HFFc6 (cell line): ENCODE measurements at regions not wholly inside any gene's neighbourhood (a gene's known extent, or its start where the extent isn't known, plus 50 kb on each side); places are given as distances from the start of the nearest gene placed in this dataset.

ENCODE experiments used
- DNase-seq: peaks from one replicate; pipeline ENCODE4 v3.0.0-alpha.2; 2018
- H3K27ac Mint-ChIP-seq: 2 replicates; pipeline ENCODE4 v1.8.0; 2020; ENCODE audit warnings: mild to moderate bottlenecking, mixed read lengths
- H3K27me3 Mint-ChIP-seq: 2 replicates; pipeline ENCODE4 v1.8.0; 2021; ENCODE audit warnings: mild to moderate bottlenecking, moderate library complexity, mixed read lengths; ENCODE audit not compliant: insufficient read depth
- H3K36me3 Mint-ChIP-seq: 2 replicates; pipeline ENCODE4 v1.8.0; 2021; ENCODE audit warnings: low read depth, mixed read lengths
- H3K4me1 Mint-ChIP-seq: 2 replicates; pipeline ENCODE4 v1.8.0; 2020; ENCODE audit warnings: low read depth, mixed read lengths
- H3K4me3 Mint-ChIP-seq: 2 replicates; pipeline ENCODE4 v1.8.0; 2020; ENCODE audit warnings: mild to moderate bottlenecking, moderate library complexity, mixed read lengths
- H3K9me3 Mint-ChIP-seq: 2 replicates; pipeline ENCODE4 v1.8.0; 2020; ENCODE audit warnings: mild to moderate bottlenecking, mixed read lengths
- CTCF ChIP-seq: fragments of 200-600 bp; sonication (generic); IDR thresholded peaks from 2 replicates; pipeline ENCODE4 v1.5.0; 2021; ENCODE audit warnings: antibody characterized with exemption, mild to moderate bottlenecking

GRCh38 chr3:78112291-78113010 lies 1072.6 kb downstream of the ROBO2 start:
- Mint-ChIP-seq H3K27me3 (no peaks in the 10 kb centered on the region), H3K27ac (no peak overlapping the region), H3K4me1 (peaks cover 19% of the 10 kb centered on the region; the same call in 1 of the 2 replicates), H3K4me3 (no peak overlapping the region), H3K9me3 (no peaks in the 10 kb centered on the region; the same call in 1 of the 2 replicates), H3K36me3 (no peaks in the 10 kb centered on the region)
- no peak for TF ChIP-seq CTCF
- DNase-seq, result no peak

GRCh38 chr3:78115983-78116382 lies 1076.1 kb downstream of the ROBO2 start:
- Mint-ChIP-seq H3K9me3 (no peaks in the 10 kb centered on the region), H3K36me3 (no peaks in the 10 kb centered on the region), H3K27me3 (no peaks in the 10 kb centered on the region), H3K4me3 (no peak overlapping the region), H3K4me1 (peaks cover 16% of the 10 kb centered on the region; the same call in 1 of the 2 replicates), H3K27ac (no peak overlapping the region)
- TF ChIP-seq CTCF, result no peak
- DNase-seq, result no peak

GRCh38 chr3:78116874-78117273 lies 1077.0 kb downstream of the ROBO2 start:
- DNase-seq, result no peak

GRCh38 chr3:78123058-78123457 lies 1083.2 kb downstream of the ROBO2 start:
- DNase-seq, result no peak
- peaks cover 5% of the 10 kb centered on the region; the same call in 1 of the 2 replicates for H3K36me3 Mint-ChIP-seq
- no peaks in the 10 kb centered on the region for H3K4me1 Mint-ChIP-seq
- H3K27ac Mint-ChIP-seq, result no peak overlapping the region
- no peak overlapping the region for H3K4me3 Mint-ChIP-seq
- TF ChIP-seq CTCF, result no peak
- no peaks in the 10 kb centered on the region for H3K27me3 Mint-ChIP-seq
- no peaks in the 10 kb centered on the region; the same call in 1 of the 2 replicates for H3K9me3 Mint-ChIP-seq

More at GRCh38 chr3:78116874-78117273, 1077.0 kb downstream of the ROBO2 start:
- H3K27me3 Mint-ChIP-seq, result no peaks in the 10 kb centered on the region
- TF ChIP-seq CTCF, result no peak
- H3K9me3 Mint-ChIP-seq, result no peaks in the 10 kb centered on the region
- no peak overlapping the region for H3K4me3 Mint-ChIP-seq
- H3K27ac Mint-ChIP-seq, result no peak overlapping the region
- H3K36me3 Mint-ChIP-seq, result no peaks in the 10 kb centered on the region
- H3K4me1 Mint-ChIP-seq, result peaks cover 11% of the 10 kb centered on the region; the same call in 1 of the 2 replicates

GRCh38 chr3:78129707-78130106 lies 1089.8 kb downstream of the ROBO2 start:
- H3K27me3 Mint-ChIP-seq, result peaks cover 3% of the 10 kb centered on the region; the same call in 1 of the 2 replicates
- no peak overlapping the region for H3K4me3 Mint-ChIP-seq
- TF ChIP-seq CTCF, result no peak
- no peak overlapping the region for H3K27ac Mint-ChIP-seq
- H3K4me1 Mint-ChIP-seq, result peaks cover 4% of the 10 kb centered on the region; the same call in 1 of the 2 replicates
- H3K9me3 Mint-ChIP-seq, result peaks cover 5% of the 10 kb centered on the region; the same call in 1 of the 2 replicates
- no peak for DNase-seq
- peaks cover 9% of the 10 kb centered on the region; the same call in 1 of the 2 replicates for H3K36me3 Mint-ChIP-seq
